ENCODE measurements at regions not wholly inside any gene's neighbourhood (a gene's known extent, or its start where the extent isn't known, plus 50 kb on each side); places are given as distances from the start of the nearest gene placed in this dataset.

- no peaks in the 10 kb centered on the region for H3K27me3 Mint-ChIP-seq (ENCODE audit: insufficient read depth, unreplicated experiment)
- H3K9me3 Mint-ChIP-seq (ENCODE audit: unreplicated experiment), result no peaks in the 10 kb centered on the region
- no peak for TF ChIP-seq CTCF (IDR thresholded peaks at IDR 0.05; ENCODE audit: unreplicated experiment)
- DNase-seq (ENCODE audit: unreplicated experiment), result no peak
- no TSS peak for BruUV-seq (replicated peaks)
- H3K4me1 Mint-ChIP-seq (ENCODE audit: insufficient read depth, unreplicated experiment), result no peaks in the 10 kb centered on the region
- no peak overlapping the region for H3K4me3 Mint-ChIP-seq (ENCODE audit: unreplicated experiment)
- intact Hi-C loops (cut with micrococcal nuclease), result no loop called here
- POLR2A ChIA-PET, result no interaction called here
- CTCF ChIA-PET, result interaction anchor here (1.1 kb wide), 1 partner anchor 22 kb away, joined by 3 read pairs; no protein-coding TSS in a partner anchor
- no peaks in the 10 kb centered on the region for H3K36me3 Mint-ChIP-seq (ENCODE audit: insufficient read depth, unreplicated experiment)
- H3K27ac Mint-ChIP-seq (ENCODE audit: low read depth, unreplicated experiment), result no peak overlapping the region
These were observed 160.4 kb upstream of the PFKP start for GRCh38 chr10:2906974-2907373.

- no peak overlapping the region for H3K27ac Mint-ChIP-seq (ENCODE audit: low read depth, unreplicated experiment)
- no peak overlapping the region for H3K4me3 Mint-ChIP-seq (ENCODE audit: unreplicated experiment)
- no peak for DNase-seq (ENCODE audit: unreplicated experiment)
- H3K4me1 Mint-ChIP-seq (ENCODE audit: insufficient read depth, unreplicated experiment), result no peaks in the 10 kb centered on the region
- no peaks in the 10 kb centered on the region for H3K9me3 Mint-ChIP-seq (ENCODE audit: unreplicated experiment)
- intact Hi-C loops (cut with micrococcal nuclease), result no loop called here
- no peaks in the 10 kb centered on the region for H3K27me3 Mint-ChIP-seq (ENCODE audit: insufficient read depth, unreplicated experiment)
- TF ChIP-seq CTCF (IDR thresholded peaks at IDR 0.05; ENCODE audit: unreplicated experiment), result no peak
- CTCF ChIA-PET, result interaction anchor here (1.1 kb wide), 1 partner anchor 23 kb away, joined by 3 read pairs; no protein-coding TSS in a partner anchor
- H3K36me3 Mint-ChIP-seq (ENCODE audit: insufficient read depth, unreplicated experiment), result no peaks in the 10 kb centered on the region
- POLR2A ChIA-PET, result interaction anchor here (0.7 kb wide), 1 partner anchor 57 kb away, joined by 4 read pairs; no protein-coding TSS in a partner anchor
- no TSS peak for BruUV-seq (replicated peaks)
These were observed 161.5 kb upstream of the PFKP start for GRCh38 chr10:2905851-2906250.

GRCh38 chr10:2900530-2900929 lies 166.8 kb upstream of the PFKP start:
- no peak for DNase-seq (ENCODE audit: unreplicated experiment)
- ChIA-PET POLR2A (interaction anchor here (0.8 kb wide), 1 partner anchor 14 kb away, joined by 3 read pairs; no protein-coding TSS in a partner anchor), CTCF (no interaction called here)
- H3K27ac Mint-ChIP-seq (ENCODE audit: low read depth, unreplicated experiment), result no peak overlapping the region
- H3K27me3 Mint-ChIP-seq (ENCODE audit: insufficient read depth, unreplicated experiment), result peaks cover 17% of the 10 kb centered on the region
- intact Hi-C loops (cut with micrococcal nuclease), result no loop called here
- no TSS peak for BruUV-seq (replicated peaks)
- H3K4me3 Mint-ChIP-seq (ENCODE audit: unreplicated experiment), result no peak overlapping the region
- no peaks in the 10 kb centered on the region for H3K36me3 Mint-ChIP-seq (ENCODE audit: insufficient read depth, unreplicated experiment)
- no peaks in the 10 kb centered on the region for H3K4me1 Mint-ChIP-seq (ENCODE audit: insufficient read depth, unreplicated experiment)
- no peak for TF ChIP-seq CTCF (IDR thresholded peaks at IDR 0.05; ENCODE audit: unreplicated experiment)
- H3K9me3 Mint-ChIP-seq (ENCODE audit: unreplicated experiment), result no peaks in the 10 kb centered on the region

- ChIA-PET CTCF (no interaction called here), POLR2A (no interaction called here)
- Mint-ChIP-seq H3K27ac (ENCODE audit: low read depth, unreplicated experiment) (no peak overlapping the region), H3K36me3 (ENCODE audit: insufficient read depth, unreplicated experiment) (no peaks in the 10 kb centered on the region), H3K9me3 (ENCODE audit: unreplicated experiment) (no peaks in the 10 kb centered on the region), H3K27me3 (ENCODE audit: insufficient read depth, unreplicated experiment) (peaks cover 23% of the 10 kb centered on the region), H3K4me3 (ENCODE audit: unreplicated experiment) (no peak overlapping the region), H3K4me1 (ENCODE audit: insufficient read depth, unreplicated experiment) (no peaks in the 10 kb centered on the region)
- no peak for DNase-seq (ENCODE audit: unreplicated experiment)
- TF ChIP-seq CTCF (IDR thresholded peaks at IDR 0.05; ENCODE audit: unreplicated experiment), result no peak
- intact Hi-C loops (cut with micrococcal nuclease), result no loop called here
- no TSS peak for BruUV-seq (replicated peaks)
These were observed 167.9 kb upstream of the PFKP start for GRCh38 chr10:2899246-2899951.

Data from MCF 10A (cell line).